ENCODE measurements at regions not wholly inside any gene's neighbourhood (a gene's known extent, or its start where the extent isn't known, plus 50 kb on each side); places are given as distances from the start of the nearest gene placed in this dataset.

DNA sequence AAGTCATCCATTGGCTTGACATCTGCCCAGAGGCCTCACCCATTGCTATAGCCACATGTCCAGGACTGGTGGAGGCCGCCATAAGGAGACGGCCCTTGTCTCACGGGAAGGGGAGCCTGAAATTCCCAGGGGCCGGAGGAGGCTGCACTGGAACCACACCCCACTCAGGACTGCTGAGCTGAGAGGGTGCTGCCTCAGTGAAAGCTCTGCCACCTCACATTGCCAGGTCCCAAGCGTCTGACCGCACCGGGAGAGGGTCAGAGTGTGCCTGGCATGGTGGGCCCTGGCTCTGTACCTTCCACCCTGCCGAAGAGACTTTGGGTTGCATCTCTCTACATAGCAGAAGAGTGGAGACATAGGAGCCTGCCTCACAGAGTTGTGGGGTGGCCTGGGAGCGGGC lies 134.1 kb upstream of the GLI2 start:
- TF ChIP-seq, protein P1, sequence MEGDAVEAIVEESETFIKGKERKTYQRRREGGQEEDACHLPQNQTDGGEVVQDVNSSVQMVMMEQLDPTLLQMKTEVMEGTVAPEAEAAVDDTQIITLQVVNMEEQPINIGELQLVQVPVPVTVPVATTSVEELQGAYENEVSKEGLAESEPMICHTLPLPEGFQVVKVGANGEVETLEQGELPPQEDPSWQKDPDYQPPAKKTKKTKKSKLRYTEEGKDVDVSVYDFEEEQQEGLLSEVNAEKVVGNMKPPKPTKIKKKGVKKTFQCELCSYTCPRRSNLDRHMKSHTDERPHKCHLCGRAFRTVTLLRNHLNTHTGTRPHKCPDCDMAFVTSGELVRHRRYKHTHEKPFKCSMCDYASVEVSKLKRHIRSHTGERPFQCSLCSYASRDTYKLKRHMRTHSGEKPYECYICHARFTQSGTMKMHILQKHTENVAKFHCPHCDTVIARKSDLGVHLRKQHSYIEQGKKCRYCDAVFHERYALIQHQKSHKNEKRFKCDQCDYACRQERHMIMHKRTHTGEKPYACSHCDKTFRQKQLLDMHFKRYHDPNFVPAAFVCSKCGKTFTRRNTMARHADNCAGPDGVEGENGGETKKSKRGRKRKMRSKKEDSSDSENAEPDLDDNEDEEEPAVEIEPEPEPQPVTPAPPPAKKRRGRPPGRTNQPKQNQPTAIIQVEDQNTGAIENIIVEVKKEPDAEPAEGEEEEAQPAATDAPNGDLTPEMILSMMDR (IDR thresholded peaks at IDR 0.05): no peak
- TF ChIP-seq POLR2A (IDR thresholded peaks at IDR 0.05) (no peak), POLR2AphosphoS5 (IDR thresholded peaks at IDR 0.05) (no peak), EP300 (IDR thresholded peaks at IDR 0.05) (no peak)

Measured in gastroesophageal sphincter (tissue), 3 donors.